ENCODE measurements at regions not wholly inside any gene's neighbourhood (a gene's known extent, or its start where the extent isn't known, plus 50 kb on each side); places are given as distances from the start of the nearest gene placed in this dataset.
"Not testable (repeated sequence)": the region's sequence is repeated elsewhere in the genome, so short reads cannot be mapped to it uniquely, and the experiment has no call there.

DNA sequence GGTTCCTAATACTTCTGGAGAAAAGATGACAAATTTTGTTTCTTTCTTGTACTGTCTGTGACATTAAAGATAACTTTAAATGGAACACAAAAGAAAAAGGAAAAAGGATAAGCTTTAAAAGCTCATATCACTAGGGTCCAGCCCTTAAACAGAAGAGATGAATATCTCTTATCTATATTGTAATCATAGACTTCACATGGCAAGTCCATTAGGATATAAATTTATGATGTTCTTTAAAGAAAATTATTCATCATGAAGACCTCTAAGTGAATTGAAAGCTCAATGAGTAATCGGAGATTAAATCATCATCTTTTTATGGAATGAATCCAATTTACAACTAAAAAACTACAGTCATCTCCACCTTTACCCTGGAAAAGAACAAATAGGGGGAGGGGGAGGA is 111.6 kb upstream of the SATB2 start:
- no peak for DNase-seq (ENCODE audit: low read depth)

DNA sequence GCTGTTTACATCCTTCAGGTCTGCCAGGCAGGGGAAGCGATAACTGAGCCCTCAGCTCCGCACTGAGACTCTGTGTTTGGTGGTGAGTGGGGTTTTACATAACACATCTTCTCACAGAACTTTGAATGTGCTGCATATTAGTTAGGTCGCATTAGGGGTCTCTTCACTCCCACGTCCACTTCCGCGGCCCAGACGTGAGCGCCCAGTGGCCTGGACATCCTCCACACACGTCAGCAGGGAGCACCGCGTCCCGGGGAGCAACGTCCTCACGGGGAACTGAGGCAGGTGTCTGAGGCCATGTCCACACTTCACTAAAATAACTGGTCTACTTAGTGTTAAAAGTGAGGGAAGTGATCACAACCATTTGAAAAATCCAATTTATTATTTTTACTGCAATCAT is 100.4 kb upstream of the SATB2 start:
- DNase-seq (ENCODE audit: low read depth): no peak

- no peak for DNase-seq (ENCODE audit: low read depth)
These were observed 99.0 kb upstream of the SATB2 start for GRCh38 chr2:199556527-199557285.

DNA sequence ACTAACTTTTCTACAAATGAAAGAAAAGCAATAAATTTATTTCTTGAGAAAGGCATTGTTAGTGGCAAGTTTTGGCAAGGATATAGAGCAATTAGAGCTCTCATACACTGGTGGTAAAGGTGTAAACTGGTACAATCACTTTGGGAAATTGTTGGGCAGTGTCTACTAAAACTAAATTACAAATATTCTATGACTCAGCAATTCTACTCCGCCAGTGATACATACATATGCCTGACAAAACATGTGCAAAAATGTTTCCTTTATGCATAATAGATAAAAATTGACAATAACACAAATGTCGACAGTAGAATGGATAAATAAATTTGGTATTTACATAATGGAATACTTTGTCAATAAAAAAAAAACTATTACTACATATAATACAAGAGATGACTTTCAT is 96.3 kb upstream of the SATB2 start:
- DNase-seq (ENCODE audit: low read depth): no peak

DNA sequence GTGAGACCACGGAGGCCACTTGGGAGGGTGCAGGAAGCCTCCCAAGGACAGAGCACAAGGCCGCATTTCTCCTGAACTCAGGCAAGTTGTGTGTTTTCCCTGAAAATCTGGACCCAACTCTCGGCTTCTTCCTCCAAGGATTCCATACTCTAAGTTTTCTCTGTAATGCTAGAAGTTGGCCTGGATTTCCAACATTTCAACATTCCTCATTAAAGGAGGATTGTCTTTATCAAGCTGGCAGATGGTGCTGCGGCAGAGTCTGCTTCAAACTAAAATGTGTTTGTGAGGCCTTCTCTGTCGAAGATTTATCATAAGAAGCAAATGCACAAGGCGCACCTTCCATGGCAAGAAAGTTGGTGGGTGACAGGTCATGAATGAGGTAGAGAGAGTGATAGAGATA is 94.4 kb upstream of the SATB2 start:
- no peak for DNase-seq (ENCODE audit: low read depth)

- no peak for DNase-seq (ENCODE audit: low read depth)
These were observed 86.0 kb upstream of the SATB2 start for GRCh38 chr2:199543606-199544172.

- DNase-seq (ENCODE audit: low read depth): no peak
These were observed 77.9 kb upstream of the SATB2 start for GRCh38 chr2:199535445-199536177.

- DNase-seq (ENCODE audit: low read depth): not testable (repeated sequence)
These were observed 76.1 kb upstream of the SATB2 start for GRCh38 chr2:199533873-199534272.

GRCh38 chr2:199527071-199527470 is 69.3 kb upstream of the SATB2 start:
- no peak for DNase-seq (ENCODE audit: low read depth)

- no peak for DNase-seq (ENCODE audit: low read depth)
These were observed 67.2 kb upstream of the SATB2 start for GRCh38 chr2:199524689-199525574.

- DNase-seq (ENCODE audit: low read depth): no peak
These were observed 51.7 kb upstream of the SATB2 start for GRCh38 chr2:199509403-199509802.

Measured in activated T-cell treated with anti-CD3 and anti-CD28 coated beads for 24 hours (primary cell).